ENCODE measurements at regions not wholly inside any gene's neighbourhood (a gene's known extent, or its start where the extent isn't known, plus 50 kb on each side); places are given as distances from the start of the nearest gene placed in this dataset.
"Not testable (repeated sequence)": the region's sequence is repeated elsewhere in the genome, so short reads cannot be mapped to it uniquely, and the experiment has no call there.

DNA sequence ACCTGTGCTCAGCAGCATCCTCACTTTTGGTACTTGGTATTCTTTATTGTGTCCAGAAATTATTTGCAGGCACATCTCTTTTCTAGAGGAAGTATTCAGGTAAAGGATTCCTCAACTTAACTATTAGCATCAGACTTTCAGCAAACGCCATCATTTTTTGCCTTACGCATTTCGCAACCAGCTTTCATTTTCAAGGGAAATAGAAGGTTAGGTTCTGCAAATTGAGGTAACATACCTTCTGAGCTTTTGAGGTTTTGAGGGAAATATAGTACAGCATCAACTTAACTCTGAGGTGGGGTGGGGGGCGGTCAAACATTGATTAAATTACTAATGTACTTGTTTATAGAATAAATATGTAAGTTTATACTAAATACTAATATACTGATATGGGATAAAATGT is 243.6 kb upstream of the RIMS1 start:
- intact Hi-C loops (cut with DNase I): no loop called here
- no peak for DNase-seq

DNA sequence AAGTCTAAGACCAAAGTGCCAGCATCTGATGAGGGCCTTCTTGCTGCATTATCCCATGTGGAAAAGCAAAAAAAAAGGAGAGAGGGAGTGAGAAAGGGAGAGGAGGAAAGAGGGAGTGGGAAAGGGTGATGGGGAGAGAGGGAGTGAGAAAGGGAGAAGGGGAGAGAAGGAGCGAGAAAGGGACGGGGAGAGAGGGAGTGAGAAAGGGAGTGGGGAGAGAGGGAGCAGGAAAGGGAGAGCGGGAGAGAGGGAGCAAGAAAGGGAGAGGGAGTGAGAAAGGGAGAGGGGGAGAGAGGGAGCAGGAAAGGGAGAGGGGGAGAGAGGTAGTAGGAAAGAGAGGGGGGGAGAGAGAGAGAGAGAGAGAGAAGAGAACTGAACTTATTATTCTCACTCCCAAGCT is 241.1 kb upstream of the RIMS1 start:
- intact Hi-C loops (cut with DNase I): no loop called here
- DNase-seq: no peak

GRCh38 chr6:71649915-71650314 is 236.4 kb upstream of the RIMS1 start:
- DNase-seq: no peak
- intact Hi-C loops (cut with DNase I): no loop called here

GRCh38 chr6:71651636-71652035 is 234.7 kb upstream of the RIMS1 start:
- DNase-seq: no peak

GRCh38 chr6:71656121-71656520 is 230.2 kb upstream of the RIMS1 start:
- no peak for DNase-seq
- intact Hi-C loops (cut with DNase I): no loop called here

More at GRCh38 chr6:71651636-71652035, 234.7 kb upstream of the RIMS1 start:
- intact Hi-C loops (cut with DNase I): no loop called here

DNA sequence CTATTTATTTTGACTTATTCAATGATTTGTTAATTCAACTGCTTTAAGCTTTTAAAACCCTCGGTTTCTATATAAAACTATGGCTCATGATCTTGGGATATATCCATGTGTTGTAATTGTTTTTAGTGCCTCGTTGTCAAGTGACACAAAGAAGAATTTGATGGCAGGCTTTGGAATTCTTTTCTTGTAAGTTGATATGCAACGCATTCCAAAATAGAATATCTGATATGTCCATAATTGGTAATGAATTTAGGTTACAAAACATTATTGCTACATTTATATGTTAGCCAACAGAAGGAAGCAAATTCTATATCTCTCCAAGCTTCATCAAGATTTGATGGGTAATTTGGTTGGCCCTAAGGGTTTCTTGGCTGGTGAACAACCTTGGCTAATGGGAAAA is 220.4 kb upstream of the RIMS1 start:
- intact Hi-C loops (cut with DNase I): no loop called here
- DNase-seq: no peak

DNA sequence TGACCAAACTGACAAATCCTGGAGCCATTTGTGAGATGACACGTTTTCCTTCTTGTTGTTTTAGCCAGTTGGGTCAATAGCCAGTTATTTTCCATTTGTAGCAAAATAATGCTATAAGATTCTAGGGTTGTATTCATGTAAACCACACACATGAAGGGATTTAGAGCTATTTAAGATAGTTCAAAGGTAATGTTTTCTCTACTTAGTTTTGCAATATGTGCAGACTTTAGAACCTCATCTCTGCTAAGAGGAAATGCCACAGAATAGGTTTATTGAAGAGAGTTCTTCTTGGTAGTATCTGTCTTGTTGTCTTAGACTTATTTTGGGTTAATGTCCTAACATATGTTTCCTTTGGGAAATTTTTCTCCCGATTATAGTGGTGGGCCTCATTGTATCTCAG is 213.5 kb upstream of the RIMS1 start:
- no peak for DNase-seq
- intact Hi-C loops (cut with DNase I): no loop called here

DNA sequence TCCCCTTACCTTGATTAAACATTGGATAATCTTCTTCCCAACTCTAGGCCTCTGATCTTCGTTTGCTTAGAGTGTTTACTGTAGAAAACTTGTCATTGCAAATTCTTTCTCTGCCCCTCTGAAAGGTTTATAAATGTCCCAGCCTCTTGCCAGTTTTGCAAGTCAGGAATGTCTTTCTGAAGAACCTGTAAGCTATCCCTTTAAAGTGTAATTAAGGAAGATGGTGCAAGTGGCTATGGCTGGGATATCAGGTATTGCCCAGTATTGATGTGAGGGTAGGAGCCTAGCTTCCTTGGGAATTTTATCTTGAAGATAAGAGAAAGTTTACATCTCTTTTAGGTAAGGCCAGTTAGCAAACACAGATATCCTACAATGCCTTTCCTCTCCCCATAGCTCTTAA is 211.0 kb upstream of the RIMS1 start:
- no peak for DNase-seq
- intact Hi-C loops (cut with DNase I): no loop called here

DNA sequence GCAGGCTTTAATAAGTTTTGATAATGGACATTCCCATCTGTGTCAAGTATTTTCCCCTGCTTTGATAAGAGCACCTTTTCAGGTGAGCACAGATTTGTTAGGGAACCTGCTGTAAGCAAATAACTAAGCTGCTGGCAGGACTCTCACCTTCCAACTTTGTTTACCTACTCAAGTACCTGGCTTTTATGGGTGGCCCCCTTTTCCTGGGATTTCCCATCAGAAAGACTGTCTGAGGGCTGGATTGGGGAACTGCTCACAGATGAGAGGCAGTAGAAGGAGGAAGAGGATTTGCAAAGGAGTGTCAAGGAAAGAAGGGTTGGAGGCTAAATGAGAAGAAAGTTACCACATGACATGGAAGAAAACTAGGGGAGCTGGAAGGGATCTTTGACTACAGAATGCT is 210.1 kb upstream of the RIMS1 start:
- intact Hi-C loops (cut with DNase I): no loop called here

GRCh38 chr6:71678091-71678490 is 208.3 kb upstream of the RIMS1 start:
- DNase-seq: no peak
- intact Hi-C loops (cut with DNase I): no loop called here

More for the DNA sequence above, 210.1 kb upstream of the RIMS1 start:
- DNase-seq: no peak

DNA sequence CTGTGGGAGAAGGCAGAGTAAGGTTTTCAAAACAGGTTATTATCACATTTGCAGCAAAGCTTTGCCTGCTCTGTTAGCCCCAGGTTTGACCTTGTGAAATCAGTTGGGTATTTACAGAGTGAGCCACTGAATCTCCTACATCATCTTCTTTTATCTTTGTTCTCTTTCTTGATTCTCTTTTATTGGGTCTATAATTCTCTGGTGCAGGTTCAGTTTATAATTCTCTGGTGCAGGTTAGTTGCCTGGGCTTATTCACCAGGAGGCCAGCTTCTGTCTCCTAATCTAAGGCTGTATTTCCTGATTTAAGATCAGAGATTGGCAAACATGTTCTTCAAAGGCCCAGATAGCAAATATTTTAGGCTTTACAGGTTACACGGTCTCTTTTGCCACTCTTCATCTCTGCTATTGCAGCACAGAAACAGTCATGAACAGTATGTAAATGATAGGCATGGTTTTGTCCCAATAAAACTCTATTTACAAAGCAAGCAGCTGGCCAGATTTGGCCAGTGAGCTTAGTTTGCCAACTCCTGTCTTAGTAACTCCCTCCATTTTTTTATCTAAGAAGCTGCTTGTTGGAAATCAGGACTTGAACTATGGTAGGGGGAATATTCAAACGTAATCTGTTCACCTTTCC is 205.0 kb upstream of the RIMS1 start:
- no peak for DNase-seq
- intact Hi-C loops (cut with DNase I): no loop called here

DNA sequence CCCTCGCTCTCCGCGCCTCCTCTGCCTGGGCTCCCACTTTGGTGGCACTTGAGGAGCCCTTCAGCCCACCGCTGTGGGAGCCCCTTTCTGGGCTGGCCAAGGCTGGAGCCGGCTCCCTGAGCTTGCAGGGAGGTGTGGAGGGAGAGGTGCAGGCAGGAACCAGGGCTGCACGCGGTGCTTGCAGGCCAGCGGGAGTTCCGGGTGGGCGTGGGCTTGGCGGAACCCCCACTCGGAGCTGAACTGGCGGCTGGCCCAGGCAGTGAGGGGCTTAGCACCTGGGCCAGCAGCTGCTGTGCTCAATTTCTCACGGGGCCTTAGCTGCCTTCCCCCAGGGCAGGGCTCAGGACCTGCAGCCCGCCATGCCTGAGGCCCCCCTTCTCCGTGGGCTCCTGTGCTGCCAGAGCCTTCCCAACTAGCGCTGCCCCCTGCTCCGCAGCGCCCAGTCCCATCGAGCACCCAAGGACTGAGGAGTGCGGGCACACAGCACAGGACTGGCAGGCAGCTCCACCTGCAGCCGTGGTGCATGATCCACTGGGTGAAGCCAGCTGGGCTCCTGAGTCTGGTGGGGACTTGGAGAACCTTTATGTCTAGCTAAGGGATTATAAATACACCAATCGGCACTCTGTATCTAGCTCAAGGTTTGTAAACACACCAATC is 200.2 kb upstream of the RIMS1 start:
- intact Hi-C loops (cut with DNase I): not testable (repeated sequence)

GRCh38 chr6:71698702-71699101 is 187.6 kb upstream of the RIMS1 start:
- intact Hi-C loops (cut with DNase I): no loop called here
- no peak for DNase-seq

More for the DNA sequence above, 200.2 kb upstream of the RIMS1 start:
- DNase-seq: not testable (repeated sequence)

DNA sequence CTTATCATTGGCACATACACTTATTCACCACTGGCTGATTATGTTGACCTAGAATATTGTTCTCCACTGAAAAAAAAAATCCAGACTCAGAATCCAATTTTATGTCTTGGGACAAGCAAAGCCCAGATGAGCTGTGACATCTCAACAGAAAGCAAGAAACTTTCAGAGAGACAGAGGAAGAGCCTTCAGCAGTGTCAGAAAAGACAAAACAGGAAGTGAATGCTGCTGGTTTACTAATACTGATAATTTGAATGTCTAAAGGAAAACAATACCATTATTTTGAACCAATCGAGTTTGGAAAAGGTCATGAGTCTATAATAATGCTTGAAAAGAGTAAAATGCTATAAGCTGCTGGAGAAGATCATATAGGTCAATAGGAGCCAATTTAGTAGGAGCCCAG is 179.8 kb upstream of the RIMS1 start:
- intact Hi-C loops (cut with DNase I): no loop called here
- DNase-seq: no peak

GRCh38 chr6:71707059-71707458 is 179.3 kb upstream of the RIMS1 start:
- intact Hi-C loops (cut with DNase I): no loop called here
- DNase-seq: no peak

DNA sequence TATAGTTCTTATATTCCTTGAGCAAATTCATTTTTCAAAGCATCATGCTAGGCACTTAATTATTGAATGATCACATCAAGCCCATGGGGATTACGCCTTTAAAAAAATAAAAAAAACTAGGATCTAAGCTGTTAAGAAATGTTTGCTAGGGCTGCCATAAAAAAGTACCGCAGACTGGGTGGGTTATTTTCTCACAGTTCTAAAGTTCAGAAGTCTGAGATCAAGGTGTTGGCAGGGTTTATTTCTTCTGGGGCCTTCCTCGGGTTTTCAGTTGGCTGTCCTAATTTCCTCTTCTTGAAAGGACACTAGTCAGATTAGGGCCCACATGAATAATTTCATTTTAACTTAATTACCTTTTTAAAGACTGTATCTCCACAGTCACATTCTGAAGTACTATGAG is 165.6 kb upstream of the RIMS1 start:
- intact Hi-C loops (cut with DNase I): no loop called here
- no peak for DNase-seq

DNA sequence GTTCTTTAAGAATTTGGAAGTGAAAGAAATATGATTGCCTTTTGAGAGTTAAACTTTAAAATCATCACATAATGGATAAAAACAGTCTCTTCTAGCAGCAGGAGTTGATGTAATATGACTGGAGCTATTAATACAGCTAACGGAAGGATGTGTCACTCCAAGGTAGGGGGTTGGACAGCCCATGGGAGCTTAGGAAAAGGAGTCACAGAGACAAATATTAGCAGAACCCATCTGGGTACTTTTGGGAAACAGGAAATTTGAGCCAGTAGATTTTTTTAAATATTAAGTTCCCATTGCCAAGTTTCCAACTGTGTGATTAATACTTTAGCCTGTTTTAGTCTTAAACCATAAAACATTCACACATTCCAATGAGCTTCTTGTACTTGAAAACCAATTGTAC is 164.7 kb upstream of the RIMS1 start:
- peak in 12 of 42 donors; percentile 3 to 45 (median 24) for DNase-seq
- intact Hi-C loops (cut with DNase I): no loop called here

DNA sequence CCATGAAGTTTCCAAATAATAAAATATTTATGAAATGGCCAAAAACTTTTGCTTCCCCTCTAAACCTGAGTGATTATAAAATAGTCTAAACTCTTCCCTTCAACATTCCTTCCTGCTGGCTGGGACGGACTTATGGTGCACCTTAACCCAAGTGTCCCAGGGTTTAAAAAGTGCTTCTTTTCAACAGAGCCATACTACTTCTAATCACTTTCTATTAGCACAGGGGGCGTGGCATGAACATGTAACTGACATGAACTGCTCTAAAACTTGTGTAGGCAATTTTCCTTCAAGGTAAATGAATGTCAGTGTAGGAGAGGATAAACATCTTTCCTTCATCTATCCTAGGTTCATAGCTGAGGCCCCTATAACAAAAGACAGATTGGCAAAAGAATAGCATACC is 163.6 kb upstream of the RIMS1 start:
- no peak for DNase-seq
- intact Hi-C loops (cut with DNase I): no loop called here

GRCh38 chr6:71724456-71725125 is 161.8 kb upstream of the RIMS1 start:
- intact Hi-C loops (cut with DNase I): no loop called here
- no peak for DNase-seq

DNA sequence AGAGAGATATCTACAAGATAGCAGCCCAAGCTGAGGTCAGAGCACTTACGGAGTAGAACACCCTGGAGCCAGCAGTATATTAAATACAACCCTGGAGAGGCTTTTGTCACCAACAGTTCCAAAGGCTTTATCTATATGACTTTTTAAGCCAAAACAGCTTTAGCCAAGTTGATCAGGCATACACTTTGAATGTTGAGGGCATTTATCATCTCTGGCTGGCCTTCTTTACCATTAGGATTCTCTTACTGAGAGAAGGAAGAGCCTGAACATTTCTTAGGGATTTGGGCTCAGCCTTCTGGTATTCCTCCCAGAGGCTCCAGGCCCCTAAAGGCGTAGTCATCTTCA is 161.3 kb upstream of the RIMS1 start:
- intact Hi-C loops (cut with DNase I): no loop called here
- DNase-seq: no peak

- intact Hi-C loops (cut with DNase I): no loop called here
- DNase-seq: no peak
Measured at GRCh38 chr6:71726121-71726520, 160.2 kb upstream of the RIMS1 start.
